ENCODE measurements at regions not wholly inside any gene's neighbourhood (a gene's known extent, or its start where the extent isn't known, plus 50 kb on each side); places are given as distances from the start of the nearest gene placed in this dataset.

GRCh38 chr6:156562636-156563035 is 214.5 kb upstream of the ARID1B start:
- no peak for DNase-seq (ENCODE audit: low spot score)

DNA sequence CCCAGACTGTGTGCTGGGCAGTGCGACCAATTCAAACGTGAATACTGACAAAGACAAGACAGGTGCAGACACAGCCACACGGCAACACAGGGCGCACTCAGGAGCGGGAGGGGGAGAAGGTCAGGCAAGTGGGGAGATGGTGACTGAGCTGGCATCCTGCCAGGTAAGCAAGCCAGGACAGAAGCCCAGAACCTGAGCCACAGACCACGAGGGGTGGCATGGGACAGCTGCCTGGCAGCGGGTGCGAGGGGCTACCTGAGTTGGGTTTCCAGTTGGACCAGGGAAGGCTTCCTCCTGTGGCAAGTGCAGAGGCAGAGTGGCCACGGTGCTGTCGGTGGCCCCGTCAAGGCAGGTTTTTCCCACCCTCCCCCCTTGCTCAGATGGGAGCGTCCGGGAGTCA is 215.2 kb upstream of the ARID1B start:
- DNase-seq (ENCODE audit: low spot score) = no peak

DNA sequence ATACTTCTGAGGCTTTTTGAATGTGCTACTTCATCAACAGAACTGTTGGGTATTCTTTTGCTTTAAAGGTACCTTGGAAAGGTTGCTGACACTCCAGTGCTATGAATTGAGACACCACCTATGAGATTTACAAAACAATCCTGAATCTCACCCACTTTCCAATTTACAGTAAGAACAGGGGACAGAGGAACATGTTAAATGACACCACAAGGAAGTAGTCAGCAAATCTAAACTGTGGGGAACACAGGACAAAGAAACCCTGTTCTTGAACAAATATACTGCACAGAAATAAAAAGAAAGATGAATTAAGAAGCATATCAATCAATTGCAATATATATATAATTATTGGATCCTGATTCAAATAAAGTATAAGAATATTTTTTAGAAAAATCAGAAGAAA is 216.7 kb upstream of the ARID1B start:
- DNase-seq (ENCODE audit: low spot score) = no peak

DNA sequence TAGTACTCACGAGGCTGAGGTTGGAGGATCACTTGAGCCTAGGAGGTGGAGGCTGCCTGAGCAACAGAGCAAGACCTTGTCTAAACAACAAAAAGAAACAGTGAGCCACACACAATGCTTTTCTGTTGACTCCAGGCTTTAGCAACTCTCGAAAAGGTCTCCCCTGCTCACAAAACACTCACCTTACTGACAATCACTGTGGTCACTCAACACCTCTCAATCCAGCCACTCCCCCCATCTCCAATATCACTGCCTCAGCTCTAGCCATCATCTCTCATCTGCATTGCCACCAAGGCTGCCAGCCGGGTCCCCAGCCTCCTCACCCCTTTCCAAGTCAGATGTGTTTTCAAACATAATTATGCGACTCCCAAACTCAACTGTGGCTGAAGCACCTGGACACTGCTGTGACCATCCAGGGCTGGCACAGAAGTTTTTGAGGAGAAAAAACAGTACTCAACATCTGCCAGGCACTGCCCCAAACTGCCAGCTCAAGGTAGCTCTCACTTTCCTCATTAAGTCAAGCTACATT is 218.0 kb upstream of the ARID1B start:
- no peak for DNase-seq (ENCODE audit: low spot score)

DNA sequence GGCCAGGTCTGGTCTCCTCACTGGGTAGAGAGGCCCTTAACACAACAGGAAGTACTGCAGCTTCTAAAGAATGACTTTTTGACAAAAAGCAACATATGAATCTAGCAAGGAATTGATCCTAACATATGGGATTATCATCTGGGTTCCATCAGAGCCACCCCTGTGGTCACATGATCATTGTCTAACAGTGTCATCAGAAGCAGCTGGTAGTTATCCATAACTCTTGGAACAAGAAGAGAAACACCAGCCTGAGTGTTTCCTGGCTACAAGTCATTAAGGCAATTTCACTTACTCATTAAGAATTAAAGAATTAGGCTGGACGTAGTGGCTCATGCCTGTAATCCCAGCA is 219.3 kb upstream of the ARID1B start:
- DNase-seq (ENCODE audit: low spot score) = no peak

- no peak for DNase-seq (ENCODE audit: low spot score)
Measured at GRCh38 chr6:156557251-156557910, 219.8 kb upstream of the ARID1B start.

DNA sequence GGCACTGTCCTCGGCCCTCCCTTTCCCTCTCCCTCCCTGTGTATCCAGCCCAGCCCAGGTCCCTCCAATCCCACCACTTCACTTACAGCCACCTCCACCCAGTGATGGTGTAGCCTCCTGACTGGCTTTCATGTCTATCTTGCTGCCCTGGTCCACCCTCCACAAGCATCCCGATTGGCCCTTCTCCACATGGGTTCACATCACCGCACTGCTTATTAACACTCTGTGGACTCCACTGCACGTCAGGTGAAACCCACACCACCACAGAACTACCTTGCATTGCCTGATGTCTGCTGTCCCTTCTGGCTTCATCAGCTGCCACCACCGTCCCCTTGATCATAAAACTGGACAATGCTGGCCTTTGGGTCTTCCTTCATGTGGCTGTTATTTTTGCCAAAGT is 220.4 kb upstream of the ARID1B start:
- no peak for DNase-seq (ENCODE audit: low spot score)

DNA sequence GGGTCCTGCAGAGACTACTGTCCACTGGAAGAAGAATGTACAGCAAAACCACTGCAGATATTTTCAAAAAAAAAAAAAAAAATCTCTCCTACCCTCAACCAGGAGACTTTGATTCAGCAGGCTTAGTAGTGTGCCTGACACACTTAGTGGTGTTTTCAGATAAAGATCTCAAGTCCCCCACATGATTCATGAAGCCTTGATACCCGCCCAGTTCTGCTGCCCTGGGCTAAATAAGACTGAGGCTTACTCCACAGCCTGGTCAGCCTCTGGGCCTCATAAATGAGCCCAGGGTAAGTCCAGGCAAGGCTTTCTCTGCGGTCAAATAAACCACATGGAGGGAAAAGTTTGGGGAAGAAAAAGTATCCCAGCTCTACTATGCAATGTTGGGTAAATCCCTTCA is 222.1 kb upstream of the ARID1B start:
- no peak for DNase-seq (ENCODE audit: low spot score)

DNA sequence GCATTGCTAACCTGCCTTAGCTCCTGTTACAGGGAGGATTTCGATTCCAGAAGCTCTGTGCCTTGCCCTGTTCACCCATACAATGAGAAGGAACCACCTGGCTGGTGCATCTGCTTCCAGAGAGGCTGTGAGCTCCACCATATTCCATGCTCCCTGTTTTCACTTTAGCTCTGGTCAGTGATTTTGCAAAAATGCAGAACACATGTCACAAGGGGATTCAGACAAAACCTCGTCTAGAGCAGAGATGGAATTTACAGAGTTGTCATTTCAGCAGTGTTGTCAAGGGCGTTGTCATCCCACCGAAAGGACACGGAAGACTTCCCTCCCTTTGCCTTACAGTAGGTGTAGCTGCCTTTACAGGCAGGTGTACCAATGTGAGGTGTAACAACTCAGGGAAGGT is 223.0 kb upstream of the ARID1B start:
- DNase-seq (ENCODE audit: low spot score) = no peak

DNA sequence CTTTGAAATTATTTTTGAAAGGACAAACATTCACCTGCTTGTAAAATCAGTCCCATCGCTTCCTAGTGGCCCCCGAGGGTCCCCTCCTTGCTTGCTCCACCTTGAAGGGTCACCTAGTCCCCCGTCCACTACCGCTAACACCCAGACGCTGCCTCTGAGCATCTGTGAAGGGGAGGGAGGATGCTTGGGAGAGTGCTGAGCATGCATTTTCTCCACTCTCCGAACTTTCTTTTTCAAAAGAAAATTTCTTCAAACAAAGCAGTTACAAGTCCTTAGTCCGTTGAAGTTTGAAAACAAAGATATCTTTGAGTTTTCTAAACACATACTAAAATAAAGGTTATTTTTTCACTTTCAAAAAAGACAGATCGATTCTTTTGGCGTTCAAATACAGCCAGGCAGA is 224.3 kb upstream of the ARID1B start:
- no peak for DNase-seq (ENCODE audit: low spot score)

DNA sequence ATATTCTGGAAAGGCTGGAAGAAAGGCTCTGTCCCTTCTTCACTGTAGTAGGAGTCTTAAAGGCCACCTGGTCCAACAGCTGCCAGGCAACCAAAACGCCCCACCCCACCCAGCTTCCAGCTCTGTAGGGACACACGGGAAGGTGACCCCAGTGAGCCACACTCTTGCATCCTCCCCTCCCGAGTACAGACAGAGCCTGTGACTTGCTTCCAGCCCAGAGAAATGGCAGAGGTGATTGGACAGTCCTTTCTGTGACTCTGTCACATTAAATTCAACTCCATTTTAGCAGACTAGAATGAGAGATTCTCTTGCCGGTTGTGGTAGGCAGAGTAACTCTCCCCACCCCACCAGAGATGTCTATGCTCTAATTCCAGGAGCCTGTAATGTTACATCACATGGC is 226.2 kb upstream of the ARID1B start:
- DNase-seq (ENCODE audit: low spot score) = no peak

DNA sequence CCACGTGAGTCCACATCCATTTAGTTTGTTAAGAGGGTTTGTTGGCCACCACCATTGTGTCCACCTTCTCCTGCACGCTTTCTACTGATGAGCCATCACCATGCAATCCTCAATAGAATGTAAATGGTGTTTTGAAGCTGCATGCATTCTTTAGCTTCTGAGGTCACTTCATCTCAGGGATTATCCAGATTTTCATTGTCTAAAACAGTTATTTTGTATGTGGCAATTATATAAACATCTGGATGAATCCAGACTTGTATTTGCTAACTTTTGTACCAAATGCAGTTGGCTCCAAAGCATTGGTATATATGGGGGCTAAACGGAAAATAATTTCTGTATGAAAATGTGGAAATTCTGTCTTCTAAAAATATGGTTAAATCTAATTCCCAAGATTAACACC is 231.2 kb upstream of the ARID1B start:
- no peak for DNase-seq (ENCODE audit: low spot score)

- DNase-seq (ENCODE audit: low spot score) = no peak
Measured at GRCh38 chr6:156545021-156545420, 232.2 kb upstream of the ARID1B start.

DNA sequence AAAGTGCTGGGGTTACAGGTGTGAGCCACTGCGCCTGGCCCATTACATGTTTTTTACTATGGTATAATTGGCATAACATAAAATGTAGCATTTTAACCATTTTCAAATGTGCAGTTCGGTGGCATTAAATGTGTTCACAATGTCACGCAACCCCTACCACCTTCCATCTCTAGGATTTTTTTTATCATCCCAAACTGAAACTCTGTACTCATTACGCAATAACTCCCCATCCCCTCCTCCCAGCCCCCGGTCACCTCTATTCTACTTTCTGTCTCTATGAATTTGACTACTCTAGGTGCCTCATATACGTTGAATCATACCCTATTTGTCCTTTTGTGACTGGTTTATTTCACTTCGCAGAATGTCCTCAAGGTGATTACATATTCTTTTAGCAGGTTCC is 233.1 kb upstream of the ARID1B start:
- no peak for DNase-seq (ENCODE audit: low spot score)

GRCh38 chr6:156543431-156543830 is 233.7 kb upstream of the ARID1B start:
- DNase-seq (ENCODE audit: low spot score) = no peak

DNA sequence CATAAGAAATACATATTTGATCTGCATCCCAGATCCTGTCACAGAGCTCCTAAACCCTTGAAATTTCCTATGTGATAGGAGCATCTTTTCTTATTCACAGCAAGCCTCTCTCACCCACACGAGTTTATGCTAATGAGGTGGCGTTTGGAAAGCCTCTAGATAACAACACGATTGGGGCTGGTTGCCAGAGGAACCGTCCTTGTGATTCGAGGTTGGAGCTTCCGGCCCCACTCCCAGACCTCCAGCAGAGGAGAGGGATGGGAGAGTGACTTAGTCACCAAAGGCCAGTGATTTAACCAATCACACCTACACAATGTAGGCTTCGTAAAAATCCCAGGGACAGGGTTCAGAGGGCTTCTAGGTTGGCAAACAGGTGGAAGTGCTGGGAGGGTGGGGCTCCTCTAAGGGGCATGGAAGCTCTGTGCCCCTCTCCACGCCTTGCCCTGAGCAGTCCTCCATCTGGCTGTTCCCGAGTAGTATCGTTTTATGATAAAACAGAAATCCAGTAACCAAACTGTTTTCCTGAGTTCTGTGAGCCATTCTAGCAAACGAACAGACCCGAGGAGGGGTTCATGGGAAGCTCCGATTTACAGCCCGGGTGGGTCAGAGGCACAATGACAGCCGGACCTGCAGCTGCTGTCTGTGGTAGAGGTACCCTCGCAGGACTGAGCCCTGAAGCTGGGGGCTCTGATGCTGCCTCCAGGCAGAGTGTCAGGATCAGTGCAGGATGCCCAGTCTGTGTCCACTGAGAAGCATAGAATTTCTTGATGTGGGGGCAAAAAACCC is 238.1 kb upstream of the ARID1B start:
- no peak for DNase-seq (ENCODE audit: low spot score)

GRCh38 chr6:156534594-156534993 is 242.6 kb upstream of the ARID1B start:
- DNase-seq (ENCODE audit: low spot score) = no peak

DNA sequence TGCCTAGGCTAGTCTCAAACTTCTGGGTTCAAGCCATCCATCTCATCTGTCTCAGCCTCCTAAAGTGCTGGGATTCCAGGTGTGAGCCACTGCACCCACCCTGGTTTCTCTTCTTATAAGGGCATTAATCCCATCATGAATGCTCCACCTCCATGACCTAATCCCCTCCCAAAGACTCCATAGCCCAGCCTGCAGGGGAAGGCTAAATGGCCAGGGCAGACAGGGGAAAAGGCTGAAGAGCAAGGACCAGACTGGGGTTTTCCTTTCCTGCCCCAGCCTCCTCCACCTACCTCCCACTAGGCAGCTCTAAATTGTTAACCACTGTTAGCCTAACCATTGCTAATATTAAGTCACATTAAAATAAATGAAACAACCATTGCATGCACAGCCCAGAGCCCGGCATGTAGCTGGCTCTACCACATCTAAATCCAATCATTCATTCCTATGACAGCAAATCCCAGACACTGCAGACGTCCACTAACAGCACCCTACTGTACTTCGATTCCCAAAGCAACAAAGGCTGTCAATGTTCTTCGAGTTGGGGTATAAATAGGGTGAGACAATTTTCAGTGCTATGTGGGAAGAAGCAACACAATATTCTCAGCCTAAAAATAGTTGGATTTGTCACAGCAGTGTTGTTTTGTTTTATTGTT is 243.2 kb upstream of the ARID1B start:
- DNase-seq (ENCODE audit: low spot score) = no peak

DNA sequence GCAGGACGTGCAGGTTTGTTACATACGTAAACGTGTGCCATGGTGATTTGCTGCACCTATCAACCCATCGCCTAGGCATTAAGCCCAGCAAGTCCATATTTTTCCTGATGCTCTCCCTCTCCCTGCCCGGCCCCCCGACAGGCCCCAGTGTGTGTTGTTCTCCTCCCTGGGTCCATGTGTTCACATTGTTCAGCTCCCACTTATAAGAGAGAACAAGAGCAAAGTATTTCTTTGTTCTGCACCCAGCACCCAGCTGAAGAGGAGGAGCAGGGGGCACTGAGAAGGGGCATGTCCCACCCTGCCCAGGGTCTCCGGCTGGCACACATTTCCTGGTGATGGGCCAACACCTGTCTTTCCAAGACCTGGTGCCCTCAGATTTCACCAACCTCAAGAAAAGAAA is 251.1 kb upstream of the ARID1B start:
- no peak for DNase-seq (ENCODE audit: low spot score)

DNA sequence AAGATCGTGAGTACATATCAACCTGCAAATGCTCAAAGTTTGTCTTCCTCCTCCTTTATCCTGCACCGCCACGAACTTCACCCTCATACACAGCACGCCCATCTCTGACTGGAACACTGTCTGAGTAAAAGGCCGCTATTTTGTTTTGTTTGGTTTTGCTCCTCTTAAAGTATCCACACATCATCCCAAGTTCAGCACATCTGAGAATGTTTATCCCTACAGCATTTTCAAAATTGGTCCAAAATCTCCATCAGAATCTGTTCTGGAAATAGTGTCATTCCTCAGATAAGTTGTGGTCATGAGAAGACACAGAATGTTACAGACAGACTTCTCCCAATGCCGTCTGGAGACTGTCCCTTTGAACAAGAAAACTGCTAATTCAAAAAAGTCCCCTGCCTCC is 251.6 kb upstream of the ARID1B start:
- DNase-seq (ENCODE audit: low spot score) = no peak

GRCh38 chr6:156519940-156520339 is 257.2 kb upstream of the ARID1B start:
- DNase-seq (ENCODE audit: low spot score) = no peak

- no peak for DNase-seq (ENCODE audit: low spot score)
Measured at GRCh38 chr6:156517088-156517487, 260.1 kb upstream of the ARID1B start.

DNA sequence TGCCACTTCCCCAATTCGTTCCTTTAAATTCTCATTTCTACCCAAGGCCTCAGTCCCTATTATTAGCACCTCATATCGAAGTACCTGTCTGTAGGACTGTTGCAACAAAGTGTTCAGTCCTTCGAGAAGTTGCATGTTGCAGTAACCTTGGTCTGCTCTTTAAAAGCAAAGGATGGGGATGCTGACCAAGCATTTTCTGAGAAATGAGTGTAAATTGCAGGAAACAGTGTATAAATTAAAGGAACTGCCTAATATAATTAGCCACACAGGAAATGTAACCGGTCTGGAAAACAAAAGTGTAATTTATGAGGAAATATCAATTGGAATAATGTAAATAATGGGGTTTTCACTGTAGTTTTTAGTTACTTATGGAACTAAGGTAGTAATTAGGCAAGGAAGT is 261.9 kb upstream of the ARID1B start:
- no peak for DNase-seq (ENCODE audit: low spot score)

Measured in hematopoietic multipotent progenitor cell treated with erythropoietin and hydrocortisone succinate and interleukin-3 and kit ligand, for 15 days (in vitro differentiated cells).